ENCODE measurements at regions not wholly inside any gene's neighbourhood (a gene's known extent, or its start where the extent isn't known, plus 50 kb on each side); places are given as distances from the start of the nearest gene placed in this dataset.

DNA sequence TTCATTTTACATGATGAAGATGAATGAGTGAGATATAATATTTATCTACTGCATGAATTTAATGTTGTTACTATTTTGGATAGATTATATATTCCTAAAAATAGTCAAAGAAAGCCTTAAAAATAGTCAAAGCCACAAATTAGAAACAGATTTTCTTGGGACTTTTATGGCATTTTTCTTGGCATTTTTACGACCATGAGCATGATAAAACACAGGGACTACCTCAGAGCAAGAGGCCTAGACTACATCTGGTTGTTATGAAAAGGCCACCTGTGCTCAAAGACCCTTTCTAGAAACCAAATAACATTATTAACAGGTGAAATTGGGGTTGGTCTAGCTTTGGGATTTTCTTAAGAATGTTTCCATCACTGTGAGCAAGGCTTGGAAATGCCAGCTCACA, 281.0 kb downstream of the OXSM start:
- no peaks in the 10 kb centered on the region for H3K36me3 ChIP-seq (ENCODE audit: insufficient read depth, low read length)
- no peak overlapping the region for H3K4me3 ChIP-seq (ENCODE audit: low read depth in 1 of 2, low read length in 2 of 2)
- no peaks in the 10 kb centered on the region for H4K20me1 ChIP-seq (ENCODE audit: insufficient read depth, low read length)
- no peaks in the 10 kb centered on the region for H3K9me3 ChIP-seq (ENCODE audit: insufficient read depth, low read length, severe bottlenecking)
- H3K79me2 ChIP-seq (ENCODE audit: insufficient read depth, low read length), result no peaks in the 10 kb centered on the region
- H3K27me3 ChIP-seq (ENCODE audit: insufficient read depth, low read length, poor library complexity), result no peaks in the 10 kb centered on the region
- no peak overlapping the region for H3K27ac ChIP-seq (ENCODE audit: low read length)
- TF ChIP-seq EZH2 (IDR thresholded peaks at IDR 0.05; ENCODE audit: borderline replicate concordance, low read depth, low read length, severe bottlenecking), result no peak
- TF ChIP-seq, protein P1, sequence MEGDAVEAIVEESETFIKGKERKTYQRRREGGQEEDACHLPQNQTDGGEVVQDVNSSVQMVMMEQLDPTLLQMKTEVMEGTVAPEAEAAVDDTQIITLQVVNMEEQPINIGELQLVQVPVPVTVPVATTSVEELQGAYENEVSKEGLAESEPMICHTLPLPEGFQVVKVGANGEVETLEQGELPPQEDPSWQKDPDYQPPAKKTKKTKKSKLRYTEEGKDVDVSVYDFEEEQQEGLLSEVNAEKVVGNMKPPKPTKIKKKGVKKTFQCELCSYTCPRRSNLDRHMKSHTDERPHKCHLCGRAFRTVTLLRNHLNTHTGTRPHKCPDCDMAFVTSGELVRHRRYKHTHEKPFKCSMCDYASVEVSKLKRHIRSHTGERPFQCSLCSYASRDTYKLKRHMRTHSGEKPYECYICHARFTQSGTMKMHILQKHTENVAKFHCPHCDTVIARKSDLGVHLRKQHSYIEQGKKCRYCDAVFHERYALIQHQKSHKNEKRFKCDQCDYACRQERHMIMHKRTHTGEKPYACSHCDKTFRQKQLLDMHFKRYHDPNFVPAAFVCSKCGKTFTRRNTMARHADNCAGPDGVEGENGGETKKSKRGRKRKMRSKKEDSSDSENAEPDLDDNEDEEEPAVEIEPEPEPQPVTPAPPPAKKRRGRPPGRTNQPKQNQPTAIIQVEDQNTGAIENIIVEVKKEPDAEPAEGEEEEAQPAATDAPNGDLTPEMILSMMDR (IDR thresholded peaks at IDR 0.05; ENCODE audit: borderline replicate concordance, extremely low read depth, low read length, poor library complexity, severe bottlenecking), result no peak
- H3K4me1 ChIP-seq (ENCODE audit: insufficient read depth, low read length), result no peaks in the 10 kb centered on the region
- DNase-seq, result no peak
- no peak for ATAC-seq (ENCODE audit: insufficient read depth, low read depth)
- H3K9ac ChIP-seq (ENCODE audit: low read depth, low read length), result no peak overlapping the region
- no peak overlapping the region for H3K4me2 ChIP-seq (ENCODE audit: insufficient read depth, low read length)
- no peak overlapping the region for H2AFZ ChIP-seq (ENCODE audit: low read depth, low read length)

DNA sequence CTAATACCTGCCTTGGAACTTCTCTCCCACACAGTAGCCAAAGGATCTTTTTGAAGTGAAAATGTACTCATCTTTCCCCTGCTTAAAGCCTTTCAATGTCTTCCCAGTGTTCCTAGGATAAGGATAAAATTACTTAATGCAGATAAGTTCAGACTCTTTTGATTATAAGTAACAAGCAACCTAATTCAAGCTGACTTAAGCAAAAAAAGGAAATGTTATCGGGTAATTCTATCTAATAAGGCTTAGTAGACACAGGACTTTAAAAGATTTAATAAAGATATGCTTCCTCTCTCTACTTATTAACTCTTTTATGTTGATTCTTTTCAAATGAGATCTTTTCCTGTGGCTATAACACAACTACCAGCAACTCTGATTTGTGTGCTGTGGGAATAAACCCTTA, 284.2 kb downstream of the OXSM start:
- H4K20me1 ChIP-seq (ENCODE audit: insufficient read depth, low read length), result no peaks in the 10 kb centered on the region

DNA sequence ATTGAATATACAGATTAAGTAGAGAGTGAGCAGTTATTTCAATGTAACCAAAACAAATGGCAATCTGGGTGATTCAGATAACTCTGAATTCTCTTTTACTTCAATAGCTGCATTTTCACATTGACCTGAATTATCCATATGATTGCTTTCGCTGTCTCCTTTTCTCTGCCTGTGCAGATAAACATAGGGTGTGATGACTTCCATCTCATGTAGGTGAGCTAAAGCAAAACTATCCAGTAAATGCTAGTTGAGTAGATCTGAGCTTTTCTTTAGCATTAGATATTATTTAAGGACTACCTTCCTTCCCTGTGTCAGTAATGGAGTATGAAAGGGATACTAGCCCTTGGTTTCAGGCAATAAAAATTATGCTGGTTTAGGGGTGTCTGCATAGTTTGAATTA, 288.6 kb downstream of the OXSM start:
- TF ChIP-seq, protein P1 (IDR thresholded peaks at IDR 0.05; ENCODE audit: borderline replicate concordance, extremely low read depth, low read length, poor library complexity, severe bottlenecking), result no peak
- no peak for TF ChIP-seq EZH2 (IDR thresholded peaks at IDR 0.05; ENCODE audit: borderline replicate concordance, low read depth, low read length, severe bottlenecking)
- Histone ChIP-seq H3K27ac (ENCODE audit: low read length) (no peak overlapping the region), H3K27me3 (ENCODE audit: insufficient read depth, low read length, poor library complexity) (no peaks in the 10 kb centered on the region), H3K79me2 (ENCODE audit: insufficient read depth, low read length) (no peaks in the 10 kb centered on the region), H3K4me1 (ENCODE audit: insufficient read depth, low read length) (no peaks in the 10 kb centered on the region), H3K9me3 (ENCODE audit: insufficient read depth, low read length, severe bottlenecking) (no peaks in the 10 kb centered on the region), H3K36me3 (ENCODE audit: insufficient read depth, low read length) (no peaks in the 10 kb centered on the region), H3K9ac (ENCODE audit: low read depth, low read length) (no peak overlapping the region), H4K20me1 (ENCODE audit: insufficient read depth, low read length) (no peaks in the 10 kb centered on the region), H2AFZ (ENCODE audit: low read depth, low read length) (no peak overlapping the region), H3K4me2 (ENCODE audit: insufficient read depth, low read length) (no peak overlapping the region), H3K4me3 (ENCODE audit: low read depth in 1 of 2, low read length in 2 of 2) (no peak overlapping the region)
- ATAC-seq (ENCODE audit: insufficient read depth, low read depth) (no peak), DNase-seq (no peak)

More for the DNA sequence above, 284.2 kb downstream of the OXSM start:
- Histone ChIP-seq H3K9me3 (ENCODE audit: insufficient read depth, low read length, severe bottlenecking) (no peaks in the 10 kb centered on the region), H3K27ac (ENCODE audit: low read length) (no peak overlapping the region), H3K4me2 (ENCODE audit: insufficient read depth, low read length) (no peak overlapping the region), H2AFZ (ENCODE audit: low read depth, low read length) (no peak overlapping the region), H3K9ac (ENCODE audit: low read depth, low read length) (no peak overlapping the region), H3K4me3 (ENCODE audit: low read depth in 1 of 2, low read length in 2 of 2) (no peak overlapping the region), H3K4me1 (ENCODE audit: insufficient read depth, low read length) (no peaks in the 10 kb centered on the region), H3K27me3 (ENCODE audit: insufficient read depth, low read length, poor library complexity) (no peaks in the 10 kb centered on the region), H3K79me2 (ENCODE audit: insufficient read depth, low read length) (no peaks in the 10 kb centered on the region), H3K36me3 (ENCODE audit: insufficient read depth, low read length) (no peaks in the 10 kb centered on the region)
- DNase-seq (no peak), ATAC-seq (ENCODE audit: insufficient read depth, low read depth) (no peak)
- TF ChIP-seq, protein P1 (IDR thresholded peaks at IDR 0.05; ENCODE audit: borderline replicate concordance, extremely low read depth, low read length, poor library complexity, severe bottlenecking), result no peak
- TF ChIP-seq EZH2 (IDR thresholded peaks at IDR 0.05; ENCODE audit: borderline replicate concordance, low read depth, low read length, severe bottlenecking), result no peak

DNA sequence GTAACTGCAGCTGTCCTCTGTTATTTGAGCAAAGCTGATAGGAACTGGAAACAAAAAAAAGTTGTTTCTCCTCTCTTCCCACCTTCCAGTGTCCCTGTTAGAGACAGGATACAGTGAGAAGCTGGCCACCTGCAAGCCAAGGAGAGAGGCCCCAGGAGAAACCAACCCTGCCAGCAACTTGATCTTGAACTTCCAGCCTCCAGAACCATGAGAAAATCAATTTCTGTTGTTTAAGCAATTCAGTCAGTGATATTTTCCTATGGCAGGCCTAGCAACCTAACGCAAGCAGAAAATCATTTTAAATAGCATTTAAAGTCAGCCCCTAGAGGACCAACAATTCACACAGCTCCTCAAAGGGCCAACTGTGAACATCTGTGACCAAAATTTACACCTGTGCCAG, 291.3 kb downstream of the OXSM start:
- ATAC-seq (ENCODE audit: insufficient read depth, low read depth) (no peak), DNase-seq (no peak)
- Histone ChIP-seq H3K4me1 (ENCODE audit: insufficient read depth, low read length) (no peaks in the 10 kb centered on the region), H3K4me2 (ENCODE audit: insufficient read depth, low read length) (no peak overlapping the region), H3K36me3 (ENCODE audit: insufficient read depth, low read length) (no peaks in the 10 kb centered on the region), H3K4me3 (ENCODE audit: low read depth in 1 of 2, low read length in 2 of 2) (no peak overlapping the region), H3K79me2 (ENCODE audit: insufficient read depth, low read length) (no peaks in the 10 kb centered on the region), H3K27ac (ENCODE audit: low read length) (no peak overlapping the region), H3K9ac (ENCODE audit: low read depth, low read length) (no peak overlapping the region), H4K20me1 (ENCODE audit: insufficient read depth, low read length) (no peaks in the 10 kb centered on the region), H3K27me3 (ENCODE audit: insufficient read depth, low read length, poor library complexity) (no peaks in the 10 kb centered on the region), H2AFZ (ENCODE audit: low read depth, low read length) (no peak overlapping the region), H3K9me3 (ENCODE audit: insufficient read depth, low read length, severe bottlenecking) (no peaks in the 10 kb centered on the region)
- TF ChIP-seq EZH2 (IDR thresholded peaks at IDR 0.05; ENCODE audit: borderline replicate concordance, low read depth, low read length, severe bottlenecking), result no peak
- TF ChIP-seq, protein P1 (IDR thresholded peaks at IDR 0.05; ENCODE audit: borderline replicate concordance, extremely low read depth, low read length, poor library complexity, severe bottlenecking), result no peak

Measured in DND-41 (cell line).